GM12878 (cell line): ENCODE measurements at regions not wholly inside any gene's neighbourhood (a gene's known extent, or its start where the extent isn't known, plus 50 kb on each side); places are given as distances from the start of the nearest gene placed in this dataset.

Experiments
- ATF2 ChIP-seq: IDR thresholded peaks from 2 replicates; pipeline ENCODE4 v1.6.1; 2012; ENCODE audit warnings: low read length, inconsistent platforms
- CHD1 ChIP-seq: IDR thresholded peaks from 2 replicates; pipeline ENCODE4 v1.6.1; 2012; ENCODE audit warnings: low read depth, low read length, improper control_type of control experiment
- E2F8 ChIP-seq: fragments of 450-650 bp; IDR thresholded peaks from 2 replicates; pipeline ENCODE4 v1.6.1; 2018; ENCODE audit warnings: mild to moderate bottlenecking, low read depth, moderate library complexity; ENCODE audit not compliant: partially characterized antibody
- IRF5 ChIP-seq: fragments of 450-650 bp; IDR thresholded peaks from 2 replicates; pipeline ENCODE4 v1.6.1; 2017; ENCODE audit warnings: borderline replicate concordance
- NKRF ChIP-seq: fragments of 450-650 bp; conservative IDR thresholded peaks from 2 replicates; pipeline ENCODE4 v1.6.1; 2017; ENCODE audit warnings: mild to moderate bottlenecking, moderate library complexity
- PML ChIP-seq: IDR thresholded peaks from 2 replicates; pipeline ENCODE4 v1.6.1; 2012; ENCODE audit warnings: low read length, inconsistent platforms
- SMARCA5 ChIP-seq: fragments of 450-650 bp; IDR thresholded peaks from 2 replicates; pipeline ENCODE4 v1.6.1; 2017; ENCODE audit warnings: mild to moderate bottlenecking
- STAT3 ChIP-seq: IDR thresholded peaks from 2 replicates; pipeline ENCODE4 v1.6.1; 2011; ENCODE audit warnings: low read depth, low read length, improper control_type of control experiment
- TCF12 ChIP-seq: IDR thresholded peaks from 2 replicates; pipeline ENCODE4 v1.6.1; 2011; ENCODE audit warnings: low read depth, mild to moderate bottlenecking, low read length

GRCh38 chr6:167683028-167683862 lies 143.5 kb upstream of the AFDN start (continued):
- TF ChIP-seq NKRF (no peak), SMARCA5 (no peak), TCF12 (no peak), CHD1 (no peak), ATF2 (no peak), E2F8 (no peak), STAT3 (no peak), IRF5 (no peak), PML (no peak)
